DOHH2 (cell line): ENCODE measurements at regions not wholly inside any gene's neighbourhood (a gene's known extent, or its start where the extent isn't known, plus 50 kb on each side); places are given as distances from the start of the nearest gene placed in this dataset.

Experiments
- H3F3A ChIP-seq: fragments of 200-600 bp; sonication (generic), shearing (Covaris generic); 2 replicates; pipeline ENCODE4 v1.6.0; 2016; ENCODE audit warnings: antibody characterized with exemption, mild to moderate bottlenecking; ENCODE audit not compliant: control insufficient read depth, insufficient read depth
- H3K27ac ChIP-seq: fragments of 200-600 bp; sonication (generic); 2 replicates; pipeline ENCODE4 v1.5.1; 2014; ENCODE audit warnings: low read depth, mild to moderate bottlenecking, low read length, moderate library complexity
- H3K27me3 ChIP-seq: fragments of 200-600 bp; sonication (generic); 2 replicates; pipeline ENCODE4 v1.6.1; 2014; ENCODE audit warnings: mild to moderate bottlenecking, low read length, mixed read lengths; ENCODE audit not compliant: control insufficient read depth
- H3K36me3 ChIP-seq: fragments of 200-600 bp; sonication (generic); 2 replicates; pipeline ENCODE4 v1.6.1; 2014; ENCODE audit warnings: mild to moderate bottlenecking, low read length, moderate library complexity, mixed read lengths; ENCODE audit not compliant: control insufficient read depth
- H3K4me1 ChIP-seq: fragments of 200-600 bp; sonication (generic); 2 replicates; pipeline ENCODE4 v1.6.1; 2014; ENCODE audit warnings: mild to moderate bottlenecking, low read length, mixed read lengths; ENCODE audit not compliant: control insufficient read depth
- H3K4me2 ChIP-seq: fragments of 200-600 bp; sonication (generic); 2 replicates; pipeline ENCODE4 v1.6.0; 2014; ENCODE audit warnings: mild to moderate bottlenecking, low read length, moderate library complexity
- H3K4me3 ChIP-seq: fragments of 200-600 bp; sonication (generic); 2 replicates; pipeline ENCODE4 v1.5.1; 2014; ENCODE audit warnings: mild to moderate bottlenecking, low read length, mixed read lengths
- H3K79me2 ChIP-seq: fragments of 200-600 bp; sonication (generic); 2 replicates; pipeline ENCODE4 v1.6.1; 2014; ENCODE audit warnings: mild to moderate bottlenecking, low read length, mixed read lengths; ENCODE audit not compliant: control insufficient read depth
- H3K9me2 ChIP-seq: fragments of 200-600 bp; sonication (generic); replicated peaks from 2 replicates; pipeline ENCODE4 v1.6.1; 2014; ENCODE audit warnings: mild to moderate bottlenecking, low read length, mixed read lengths; ENCODE audit not compliant: control insufficient read depth
- H3K9me3 ChIP-seq: fragments of 200-600 bp; sonication (generic); 2 replicates; pipeline ENCODE4 v1.6.1; 2014; ENCODE audit warnings: antibody characterized with exemption, low read length, mixed read lengths; ENCODE audit not compliant: control insufficient read depth, insufficient read depth
- H4K20me1 ChIP-seq: fragments of 200-600 bp; sonication (generic); 2 replicates; pipeline ENCODE4 v1.6.0; 2014; ENCODE audit warnings: low read depth, mild to moderate bottlenecking, antibody characterized with exemption, low read length, moderate library complexity; ENCODE audit not compliant: control insufficient read depth, insufficient read depth
- EZH2phosphoT487 ChIP-seq: fragments of 200-600 bp; sonication (generic); IDR thresholded peaks from 2 replicates; pipeline ENCODE4 v1.6.1; 2017; ENCODE audit warnings: borderline replicate concordance, mild to moderate bottlenecking, antibody characterized with exemption, low read length, moderate library complexity, mixed read lengths
- TF ChIP-seq, protein P1 (sequence below): fragments of 200-600 bp; sonication (generic); IDR thresholded peaks from one replicate; pipeline ENCODE4 v1.5.1; 2014; ENCODE audit warnings: antibody characterized with exemption, mild to moderate bottlenecking, low read depth, low read length; ENCODE audit not compliant: poor library complexity, severe bottlenecking

DNA sequence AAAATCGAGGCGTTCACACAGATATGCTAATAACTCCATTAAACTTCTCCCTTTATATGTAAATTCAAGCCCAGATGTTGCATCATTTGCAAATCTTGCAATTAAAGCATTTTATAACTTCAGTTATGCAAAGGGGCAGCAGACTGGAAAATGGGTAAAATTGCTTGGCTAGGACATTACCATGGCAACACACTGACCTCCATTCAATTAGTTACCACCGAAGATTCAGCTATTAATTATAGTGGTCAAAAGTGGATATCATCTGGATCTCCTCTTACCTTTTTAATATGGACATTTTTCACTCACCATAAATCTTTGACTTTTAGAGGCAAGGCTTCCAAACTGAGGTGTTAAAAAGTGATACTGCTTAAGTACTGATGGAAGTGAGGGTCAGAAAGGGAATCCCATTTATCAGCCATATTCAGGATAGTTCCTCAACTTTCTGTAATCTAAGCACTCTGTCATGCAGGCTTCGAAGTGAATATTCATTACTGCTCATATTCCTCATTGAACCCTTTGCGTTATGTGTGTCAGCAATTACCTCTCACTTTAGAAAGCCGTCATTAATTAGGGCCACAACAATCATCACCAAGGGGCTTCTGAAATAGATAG, 386.2 kb upstream of the ROBO2 start:
- TF ChIP-seq, protein P1, sequence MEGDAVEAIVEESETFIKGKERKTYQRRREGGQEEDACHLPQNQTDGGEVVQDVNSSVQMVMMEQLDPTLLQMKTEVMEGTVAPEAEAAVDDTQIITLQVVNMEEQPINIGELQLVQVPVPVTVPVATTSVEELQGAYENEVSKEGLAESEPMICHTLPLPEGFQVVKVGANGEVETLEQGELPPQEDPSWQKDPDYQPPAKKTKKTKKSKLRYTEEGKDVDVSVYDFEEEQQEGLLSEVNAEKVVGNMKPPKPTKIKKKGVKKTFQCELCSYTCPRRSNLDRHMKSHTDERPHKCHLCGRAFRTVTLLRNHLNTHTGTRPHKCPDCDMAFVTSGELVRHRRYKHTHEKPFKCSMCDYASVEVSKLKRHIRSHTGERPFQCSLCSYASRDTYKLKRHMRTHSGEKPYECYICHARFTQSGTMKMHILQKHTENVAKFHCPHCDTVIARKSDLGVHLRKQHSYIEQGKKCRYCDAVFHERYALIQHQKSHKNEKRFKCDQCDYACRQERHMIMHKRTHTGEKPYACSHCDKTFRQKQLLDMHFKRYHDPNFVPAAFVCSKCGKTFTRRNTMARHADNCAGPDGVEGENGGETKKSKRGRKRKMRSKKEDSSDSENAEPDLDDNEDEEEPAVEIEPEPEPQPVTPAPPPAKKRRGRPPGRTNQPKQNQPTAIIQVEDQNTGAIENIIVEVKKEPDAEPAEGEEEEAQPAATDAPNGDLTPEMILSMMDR: no peak
- TF ChIP-seq EZH2phosphoT487: no peak
- Histone ChIP-seq H3K9me2 (no peaks in the 10 kb centered on the region), H3K4me2 (no peak overlapping the region), H3K4me1 (no peaks in the 10 kb centered on the region), H4K20me1 (no peaks in the 10 kb centered on the region), H3F3A (no peaks in the 10 kb centered on the region), H3K9me3 (no peaks in the 10 kb centered on the region), H3K4me3 (no peak overlapping the region), H3K79me2 (no peaks in the 10 kb centered on the region), H3K27ac (no peak overlapping the region), H3K27me3 (no peaks in the 10 kb centered on the region), H3K36me3 (no peaks in the 10 kb centered on the region)

DNA sequence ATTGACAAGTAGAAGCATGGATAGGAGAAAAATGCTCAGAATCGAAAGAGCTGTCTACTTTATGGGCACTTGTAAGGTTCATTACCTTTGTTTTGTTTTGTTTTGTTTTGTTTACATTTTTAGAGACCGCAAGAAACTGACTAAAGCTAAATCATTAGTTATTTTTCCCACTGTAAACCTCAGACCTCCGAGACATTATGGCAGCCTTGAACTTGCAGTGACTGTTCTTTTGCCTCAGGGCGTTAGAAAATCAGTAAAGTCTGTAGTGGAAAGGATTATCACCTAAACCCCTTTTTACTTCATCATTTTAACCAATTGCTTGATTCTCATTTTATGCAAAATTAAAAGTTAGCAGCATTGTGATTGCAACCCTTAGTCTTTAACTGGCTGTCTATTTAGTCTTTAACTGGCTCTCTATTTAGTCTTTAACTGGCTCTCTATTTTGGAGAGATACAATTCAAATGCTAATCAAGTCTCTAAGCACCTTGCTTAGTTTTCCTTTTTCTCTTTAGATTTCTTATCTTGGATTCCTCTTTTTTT, 383.3 kb upstream of the ROBO2 start:
- TF ChIP-seq EZH2phosphoT487: no peak
- TF ChIP-seq, protein P1: no peak
- Histone ChIP-seq H3K36me3 (no peaks in the 10 kb centered on the region), H3F3A (no peaks in the 10 kb centered on the region), H3K4me2 (no peak overlapping the region), H3K9me3 (no peaks in the 10 kb centered on the region), H3K4me1 (no peaks in the 10 kb centered on the region), H3K9me2 (no peaks in the 10 kb centered on the region), H3K27me3 (no peaks in the 10 kb centered on the region), H4K20me1 (no peaks in the 10 kb centered on the region), H3K79me2 (no peaks in the 10 kb centered on the region), H3K27ac (no peak overlapping the region), H3K4me3 (no peak overlapping the region)

DNA sequence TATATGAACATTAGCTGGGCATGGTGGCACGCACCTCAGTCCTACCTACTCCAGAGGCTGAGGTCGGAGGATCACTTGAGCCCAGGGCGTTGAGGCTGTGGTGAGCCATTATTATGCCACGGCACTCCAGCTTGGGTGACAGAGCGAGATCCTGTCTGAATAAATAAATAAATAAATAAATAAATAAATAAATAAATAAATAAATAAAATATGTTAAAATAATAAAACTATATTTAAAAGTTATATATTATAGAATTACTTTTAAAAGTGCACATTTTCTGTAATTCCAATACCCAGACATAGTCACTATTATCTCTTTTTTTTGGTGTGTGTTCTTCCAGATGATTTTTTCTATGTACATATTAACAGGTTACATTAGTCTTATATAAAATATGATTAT, 382.0 kb upstream of the ROBO2 start:
- H3K27me3 ChIP-seq: no peaks in the 10 kb centered on the region
- no peaks in the 10 kb centered on the region for H3K36me3 ChIP-seq
- no peaks in the 10 kb centered on the region for H3K79me2 ChIP-seq

More for the DNA sequence above, 382.0 kb upstream of the ROBO2 start:
- no peak for TF ChIP-seq EZH2phosphoT487
- TF ChIP-seq, protein P1: no peak
- Histone ChIP-seq H3K4me1 (no peaks in the 10 kb centered on the region), H3F3A (no peaks in the 10 kb centered on the region), H3K9me3 (no peaks in the 10 kb centered on the region), H3K27ac (no peak overlapping the region), H4K20me1 (no peaks in the 10 kb centered on the region), H3K4me3 (no peak overlapping the region), H3K4me2 (no peak overlapping the region), H3K9me2 (no peaks in the 10 kb centered on the region)
